ENCODE measurements at regions not wholly inside any gene's neighbourhood (a gene's known extent, or its start where the extent isn't known, plus 50 kb on each side); places are given as distances from the start of the nearest gene placed in this dataset.
"Not testable (repeated sequence)": the region's sequence is repeated elsewhere in the genome, so short reads cannot be mapped to it uniquely, and the experiment has no call there.

GRCh38 chr5:118466418-118466817 is 521.9 kb downstream of the DTWD2 start:
- H3K36me3 ChIP-seq, result no peaks in the 10 kb centered on the region
- no peak overlapping the region for H3K4me3 ChIP-seq
- no peaks in the 10 kb centered on the region for H3K27me3 ChIP-seq
- H3K27ac ChIP-seq, result no peak overlapping the region
- no peak for TF ChIP-seq POLR2A (IDR thresholded peaks at IDR 0.05)
- TF ChIP-seq CTCF (IDR thresholded peaks at IDR 0.05), result no peak
- no peaks in the 10 kb centered on the region for H3K9me3 ChIP-seq
- no peaks in the 10 kb centered on the region for H3K4me1 ChIP-seq
- DNase-seq, result no peak

- H3K27ac ChIP-seq, DNase-seq: not testable (repeated sequence)
Observed at GRCh38 chr5:118462276-118462675, 526.1 kb downstream of the DTWD2 start.

GRCh38 chr5:118461436-118461835 is 526.9 kb downstream of the DTWD2 start:
- no peaks in the 10 kb centered on the region for H3K4me1 ChIP-seq
- no peak for DNase-seq
- H3K27ac ChIP-seq, result no peak overlapping the region
- no peaks in the 10 kb centered on the region for H3K27me3 ChIP-seq
- TF ChIP-seq POLR2A (IDR thresholded peaks at IDR 0.05) (no peak), CTCF (IDR thresholded peaks at IDR 0.05) (no peak)
- H3K9me3 ChIP-seq, result no peaks in the 10 kb centered on the region
- H3K36me3 ChIP-seq, result no peaks in the 10 kb centered on the region
- H3K4me3 ChIP-seq, result no peak overlapping the region

More at GRCh38 chr5:118462276-118462675, 526.1 kb downstream of the DTWD2 start:
- not testable (repeated sequence) for H3K4me1 ChIP-seq, H3K9me3 ChIP-seq, H3K4me3 ChIP-seq, H3K36me3 ChIP-seq, H3K27me3 ChIP-seq

GRCh38 chr5:118459490-118459889 is 528.9 kb downstream of the DTWD2 start:
- TF ChIP-seq POLR2A (IDR thresholded peaks at IDR 0.05), result no peak
- no peak for TF ChIP-seq CTCF (IDR thresholded peaks at IDR 0.05)
- DNase-seq, result no peak
- H3K4me3 ChIP-seq, result no peak overlapping the region
- no peaks in the 10 kb centered on the region for H3K36me3 ChIP-seq
- no peaks in the 10 kb centered on the region for H3K4me1 ChIP-seq
- H3K27me3 ChIP-seq, result no peaks in the 10 kb centered on the region
- H3K9me3 ChIP-seq, result no peaks in the 10 kb centered on the region
- no peak overlapping the region for H3K27ac ChIP-seq

GRCh38 chr5:118456085-118456484 is 532.3 kb downstream of the DTWD2 start:
- Histone ChIP-seq H3K9me3 (no peaks in the 10 kb centered on the region), H3K27ac (no peak overlapping the region), H3K4me3 (no peak overlapping the region), H3K27me3 (no peaks in the 10 kb centered on the region), H3K36me3 (no peaks in the 10 kb centered on the region), H3K4me1 (no peaks in the 10 kb centered on the region)
- no peak for DNase-seq
- TF ChIP-seq POLR2A (IDR thresholded peaks at IDR 0.05), result no peak
- no peak for TF ChIP-seq CTCF (IDR thresholded peaks at IDR 0.05)

- TF ChIP-seq POLR2A (IDR thresholded peaks at IDR 0.05) (no peak), CTCF (IDR thresholded peaks at IDR 0.05) (no peak)
- Histone ChIP-seq H3K27me3 (no peaks in the 10 kb centered on the region), H3K36me3 (no peaks in the 10 kb centered on the region)
Observed at GRCh38 chr5:118451697-118452247, 536.6 kb downstream of the DTWD2 start.

More at GRCh38 chr5:118451697-118452247, 536.6 kb downstream of the DTWD2 start:
- DNase-seq, result no peak
- H3K4me3 ChIP-seq, result no peak overlapping the region
- no peaks in the 10 kb centered on the region for H3K9me3 ChIP-seq
- no peaks in the 10 kb centered on the region for H3K4me1 ChIP-seq
- no peak overlapping the region for H3K27ac ChIP-seq

Data from Peyer's patch (tissue), 4 donors.